OCI-LY1 (cell line): ENCODE measurements at regions not wholly inside any gene's neighbourhood (a gene's known extent, or its start where the extent isn't known, plus 50 kb on each side); places are given as distances from the start of the nearest gene placed in this dataset.

Experiments used
- H2AFZ ChIP-seq: fragments of 200-600 bp; sonication (generic), shearing (Covaris generic); 2 replicates; pipeline ENCODE4 v1.6.0; 2014; ENCODE audit warnings: antibody characterized with exemption, mild to moderate bottlenecking, low read length
- H3F3A ChIP-seq: fragments of 200-600 bp; sonication (generic), shearing (Covaris generic); 2 replicates; pipeline ENCODE4 v1.6.0; 2014; ENCODE audit warnings: mild to moderate bottlenecking, antibody characterized with exemption, low read length, moderate library complexity; ENCODE audit not compliant: insufficient read depth
- H3K27ac ChIP-seq: fragments of 200-600 bp; sonication (generic); 2 replicates; pipeline ENCODE4 v1.5.1; 2014; ENCODE audit warnings: low read length, mixed run types, mild to moderate bottlenecking, low read depth; ENCODE audit not compliant: poor library complexity, severe bottlenecking
- H3K27me3 ChIP-seq: fragments of 200-600 bp; sonication (generic); 2 replicates; pipeline ENCODE4 v1.6.0; 2014; ENCODE audit warnings: antibody characterized with exemption, mild to moderate bottlenecking, low read length, moderate library complexity; ENCODE audit not compliant: insufficient read depth
- H3K36me3 ChIP-seq: fragments of 200-600 bp; sonication (generic); 2 replicates; pipeline ENCODE4 v1.6.1; 2014; ENCODE audit warnings: mild to moderate bottlenecking, antibody characterized with exemption, low read length, moderate library complexity, mixed read lengths; ENCODE audit not compliant: insufficient read depth
- H3K4me1 ChIP-seq: fragments of 200-600 bp; sonication (generic); 2 replicates; pipeline ENCODE4 v1.5.1; 2014; ENCODE audit warnings: mild to moderate bottlenecking, low read length, moderate library complexity; ENCODE audit not compliant: insufficient read depth, severe bottlenecking
- H3K4me2 ChIP-seq: fragments of 200-600 bp; sonication (generic), shearing (Covaris generic); 2 replicates; pipeline ENCODE4 v1.6.1; 2014; ENCODE audit warnings: low read length
- H3K4me3 ChIP-seq: fragments of 200-600 bp; sonication (generic); 2 replicates; pipeline ENCODE4 v1.5.1; 2014; ENCODE audit warnings: low read length, low read depth, mild to moderate bottlenecking, mixed read lengths; ENCODE audit not compliant: poor library complexity, severe bottlenecking
- H3K79me2 ChIP-seq: fragments of 200-600 bp; shearing (Covaris generic); 2 replicates; pipeline ENCODE4 v1.6.1; 2016; ENCODE audit warnings: mixed run types, low read length, mixed read lengths; ENCODE audit not compliant: insufficient read depth
- H3K9ac ChIP-seq: fragments of 200-600 bp; sonication (generic), shearing (Covaris generic); 2 replicates; pipeline ENCODE4 v1.6.1; 2014; ENCODE audit warnings: mild to moderate bottlenecking, low read length, mixed read lengths
- H3K9me2 ChIP-seq: fragments of 200-600 bp; sonication (generic), shearing (Covaris generic); 2 replicates; pipeline ENCODE4 v1.6.1; 2014; ENCODE audit warnings: low read depth, mild to moderate bottlenecking, low read length, mixed read lengths
- H3K9me3 ChIP-seq: fragments of 200-600 bp; shearing (Covaris generic); 2 replicates; pipeline ENCODE4 v1.6.1; 2014; ENCODE audit warnings: low read length, mixed read lengths
- H4K20me1 ChIP-seq: fragments of 200-600 bp; sonication (generic), shearing (Covaris generic); 2 replicates; pipeline ENCODE4 v1.6.0; 2016; ENCODE audit warnings: mild to moderate bottlenecking, low read length; ENCODE audit not compliant: insufficient read depth
- CTCF ChIP-seq: fragments of 200-600 bp; sonication (generic), shearing (Covaris generic); IDR thresholded peaks from 2 replicates; pipeline ENCODE4 v1.5.1; 2017; ENCODE audit warnings: mild to moderate bottlenecking, antibody characterized with exemption, low read length, moderate library complexity, mixed read lengths
- EZH2 ChIP-seq: fragments of 200-600 bp; sonication (generic), shearing (Covaris generic); IDR thresholded peaks from 2 replicates; pipeline ENCODE4 v1.8.0; 2017; ENCODE audit warnings: borderline replicate concordance, mixed run types, mild to moderate bottlenecking, antibody characterized with exemption, low read length, moderate library complexity, mixed read lengths

DNA sequence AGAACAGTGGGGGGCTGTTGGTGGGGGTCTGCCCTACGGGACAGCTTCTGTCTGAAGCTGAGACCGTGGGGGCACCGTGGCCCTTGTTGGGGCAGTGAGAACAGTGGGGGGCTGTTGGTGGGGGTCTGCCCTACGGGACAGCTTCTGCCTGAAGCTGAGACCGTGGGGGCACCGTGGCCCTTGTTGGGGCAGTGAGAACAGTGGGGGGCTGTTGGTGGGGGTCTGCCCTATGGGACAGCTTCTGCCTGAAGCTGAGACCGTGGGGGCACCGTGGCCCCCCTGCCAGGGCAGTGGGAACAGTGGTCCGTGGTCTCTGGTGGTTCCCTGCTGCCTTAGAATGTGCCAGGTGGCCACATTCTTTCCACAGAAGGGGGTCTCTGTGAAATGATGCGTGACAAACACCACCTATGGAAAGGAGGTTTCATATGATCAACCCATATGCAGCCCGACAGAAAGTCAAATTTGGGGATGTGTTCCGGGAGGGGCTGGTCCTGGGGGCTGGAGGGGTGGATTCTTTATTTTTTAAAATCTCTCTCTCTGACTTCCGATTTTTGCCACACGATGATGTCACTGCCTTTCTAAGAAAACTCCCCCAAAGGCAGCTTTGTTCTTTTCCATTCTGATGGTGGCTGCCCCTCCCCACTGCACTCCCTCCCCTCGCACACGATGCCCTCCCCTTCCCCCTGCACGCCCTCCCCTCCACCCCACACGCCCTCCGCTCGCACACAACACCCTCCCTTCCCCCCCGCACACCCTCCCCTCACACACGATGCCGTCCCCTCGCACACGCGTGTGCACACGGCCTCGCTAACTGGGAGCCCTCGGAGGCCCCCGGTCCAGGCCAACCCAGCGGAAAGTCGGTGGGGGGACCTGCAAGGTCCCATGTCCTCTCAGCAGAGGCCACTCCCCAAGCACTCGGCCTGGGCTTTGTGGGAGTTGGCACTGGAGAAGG is 1186.5 kb downstream of the BRD1 start:
- no peaks in the 10 kb centered on the region for H3K9me2 ChIP-seq
- H3K4me2 ChIP-seq, result no peak overlapping the region
- no peak overlapping the region for H3K27ac ChIP-seq
- TF ChIP-seq CTCF (no peak), EZH2 (no peak)
- H2AFZ ChIP-seq, result no peak overlapping the region
- no peaks in the 10 kb centered on the region for H4K20me1 ChIP-seq
- H3K27me3 ChIP-seq, result no peaks in the 10 kb centered on the region
- H3K79me2 ChIP-seq, result no peaks in the 10 kb centered on the region
- no peaks in the 10 kb centered on the region for H3K9me3 ChIP-seq
- H3F3A ChIP-seq, result no peaks in the 10 kb centered on the region
- no peak overlapping the region for H3K4me3 ChIP-seq
- H3K36me3 ChIP-seq, result no peaks in the 10 kb centered on the region
- no peaks in the 10 kb centered on the region for H3K4me1 ChIP-seq
- H3K9ac ChIP-seq, result no peak overlapping the region

DNA sequence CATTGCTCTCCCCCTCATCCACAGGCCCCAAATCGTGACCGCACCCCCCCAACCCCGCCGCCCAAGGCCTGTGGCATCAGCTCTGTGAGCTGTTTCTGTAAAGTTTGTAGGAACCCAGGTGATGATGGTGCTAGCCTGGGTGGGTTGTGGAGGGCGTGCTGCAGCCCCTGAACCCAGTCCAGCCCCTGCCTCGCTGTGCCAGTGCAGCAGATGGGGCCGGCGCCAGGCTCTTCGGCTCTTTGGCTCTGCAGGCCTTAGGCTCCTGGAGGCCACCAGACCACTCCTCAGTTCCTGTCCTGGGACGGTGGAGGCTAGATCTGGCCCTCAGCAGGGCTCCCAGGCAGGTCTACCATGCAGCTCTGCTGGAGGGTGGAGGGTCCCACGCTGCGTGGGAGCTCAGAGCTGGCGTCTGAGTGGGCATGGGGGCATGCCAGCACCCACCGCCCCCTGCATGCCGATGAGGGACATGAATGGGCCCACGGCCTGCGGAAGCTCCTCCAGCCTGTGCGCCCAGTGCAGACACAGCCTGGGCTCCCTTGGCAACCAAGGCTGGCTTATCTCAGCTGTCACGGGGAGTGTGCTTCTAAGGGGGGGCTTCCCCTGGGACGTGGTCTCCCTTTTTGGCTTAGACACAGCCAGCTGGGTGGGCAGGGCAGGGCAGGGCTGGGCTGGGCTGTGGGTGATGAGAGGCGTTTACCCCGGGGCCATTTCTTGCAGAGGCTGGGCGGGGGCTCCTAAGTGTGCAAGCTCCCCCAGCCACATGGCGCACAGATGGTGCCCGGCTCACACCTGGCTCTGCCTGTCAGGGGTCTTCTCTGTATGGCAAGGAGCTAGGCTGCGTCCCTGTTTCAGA is 1187.6 kb downstream of the BRD1 start:
- H3K79me2 ChIP-seq, result no peaks in the 10 kb centered on the region
- no peaks in the 10 kb centered on the region for H4K20me1 ChIP-seq
- no peaks in the 10 kb centered on the region for H3K4me1 ChIP-seq
- no peaks in the 10 kb centered on the region for H3K9me2 ChIP-seq
- no peak overlapping the region for H3K9ac ChIP-seq
- H3K4me2 ChIP-seq, result no peak overlapping the region
- no peaks in the 10 kb centered on the region for H3K27me3 ChIP-seq
- H3F3A ChIP-seq, result no peaks in the 10 kb centered on the region
- TF ChIP-seq CTCF, result no peak
- TF ChIP-seq EZH2, result no peak
- no peaks in the 10 kb centered on the region for H3K36me3 ChIP-seq
- no peak overlapping the region for H3K4me3 ChIP-seq
- no peak overlapping the region for H3K27ac ChIP-seq
- H2AFZ ChIP-seq, result no peak overlapping the region
- no peaks in the 10 kb centered on the region for H3K9me3 ChIP-seq

DNA sequence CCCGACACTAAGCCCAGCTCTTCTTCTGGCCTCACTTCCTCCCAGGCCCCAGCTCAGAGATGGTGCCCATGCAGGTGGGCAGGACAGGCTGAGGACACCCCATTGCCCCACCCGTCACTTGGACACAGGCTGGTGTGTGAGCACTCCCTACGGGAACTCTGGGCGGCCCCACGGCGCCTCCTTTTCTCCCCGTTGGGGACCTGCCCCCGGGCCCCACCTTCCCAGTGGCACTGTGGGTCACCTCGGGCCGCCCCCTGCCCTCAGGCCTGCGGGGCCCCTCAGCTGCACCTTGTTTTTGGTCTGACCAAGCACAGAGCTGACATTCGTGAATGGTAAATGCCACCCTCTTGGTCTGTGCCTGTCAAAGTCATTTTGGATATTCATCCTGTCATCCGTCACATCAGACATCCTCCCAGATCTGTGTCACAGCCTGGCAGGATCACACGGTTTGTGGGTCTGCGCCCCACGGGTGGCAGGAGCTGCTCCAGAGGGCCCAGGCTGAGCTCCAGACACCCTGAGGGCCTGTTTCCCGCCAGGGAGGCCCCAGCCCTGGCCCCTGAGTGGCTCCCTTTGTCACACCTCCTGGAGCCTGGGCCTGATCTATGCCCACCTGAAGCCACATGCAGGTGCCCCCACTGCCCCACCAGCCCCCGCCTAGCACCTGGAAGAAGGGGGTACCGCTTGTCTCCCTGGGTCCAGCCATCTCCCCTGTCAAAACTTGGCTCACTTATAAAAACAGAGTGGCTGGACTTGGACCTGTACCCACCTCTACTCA is 1188.5 kb downstream of the BRD1 start:
- Histone ChIP-seq H3K79me2 (no peaks in the 10 kb centered on the region), H3K36me3 (no peaks in the 10 kb centered on the region), H3K9me3 (no peaks in the 10 kb centered on the region), H3K27ac (no peak overlapping the region), H3K4me2 (no peak overlapping the region), H3F3A (no peaks in the 10 kb centered on the region), H4K20me1 (no peaks in the 10 kb centered on the region), H2AFZ (no peak overlapping the region), H3K9ac (no peak overlapping the region), H3K9me2 (no peaks in the 10 kb centered on the region), H3K27me3 (no peaks in the 10 kb centered on the region), H3K4me3 (no peak overlapping the region), H3K4me1 (no peaks in the 10 kb centered on the region)
- TF ChIP-seq EZH2 (no peak), CTCF (no peak)
